IMR-90 (cell line): ENCODE measurements at regions not wholly inside any gene's neighbourhood (a gene's known extent, or its start where the extent isn't known, plus 50 kb on each side); places are given as distances from the start of the nearest gene placed in this dataset.

Experiments
- ATAC-seq: fragments of 200-7000 bp; cut with Tn5 transposase; 2 replicates; pipeline ENCODE4 v1.9.1; 2020; ENCODE audit warnings: low read depth, mild to moderate bottlenecking, moderate library complexity
- BruUV-seq: library from RNA; stranded (reverse); fragments of 400-500 nt; replicated peaks from 2 replicates; lab custom pipeline; 2021; lab: Mats Ljungman, UMichigan
- CTCF ChIA-PET: fragments of 300-600 bp; formaldehyde crosslinking; extraction: SDS; loops from one replicate; lab custom pipeline; 2021; ENCODE audit warnings: antibody characterized with exemption; lab: Yijun Ruan, JAX
- POLR2A ChIA-PET: fragments of 300-600 bp; sonication (Branson Sonifier 250); formaldehyde crosslinking; loops from one replicate; lab custom pipeline; 2022; ENCODE audit warnings: antibody characterized with exemption; ENCODE audit not compliant: unreplicated experiment; lab: Charles Lee
- DNase-seq: peaks from one replicate; pipeline ENCODE4 v3.0.0; 2013
- H2AFZ ChIP-seq: replicated peaks from 2 replicates; pipeline ENCODE3; 2013; ENCODE audit warnings: low read length, mild to moderate bottlenecking; ENCODE audit not compliant: poor library complexity
- H2AK5ac ChIP-seq: 2 replicates; pipeline ENCODE4 v1.6.1; 2013; ENCODE audit warnings: low read depth, low read length, inconsistent platforms
- H2AK9ac ChIP-seq: replicated peaks from 2 replicates; pipeline ENCODE3; 2013; ENCODE audit warnings: mild to moderate bottlenecking, low read depth, low read length, moderate library complexity; ENCODE audit not compliant: poor library complexity
- H2BK120ac ChIP-seq: 2 replicates; pipeline ENCODE4 v1.6.1; 2013; ENCODE audit warnings: low read depth, low read length, inconsistent platforms
- H2BK15ac ChIP-seq: 3 replicates; pipeline ENCODE4 v1.6.1; 2013; ENCODE audit warnings: low read depth, low read length, inconsistent platforms
- H2BK20ac ChIP-seq: 2 replicates; pipeline ENCODE4 v1.6.1; 2013; ENCODE audit warnings: low read depth, mild to moderate bottlenecking, inconsistent platforms, low read length, moderate library complexity
- H2BK5ac ChIP-seq: 2 replicates; pipeline ENCODE4 v1.6.1; 2013; ENCODE audit warnings: mild to moderate bottlenecking, low read depth, low read length, inconsistent platforms; ENCODE audit not compliant: poor library complexity, severe bottlenecking
- H3K14ac ChIP-seq: replicated peaks from 2 replicates; pipeline ENCODE4 v1.6.1; 2013; ENCODE audit warnings: low read depth, low read length, inconsistent platforms
- H3K18ac ChIP-seq: 2 replicates; pipeline ENCODE4 v1.6.1; 2013; ENCODE audit warnings: low read depth, low read length, control low read depth
- H3K23ac ChIP-seq: 2 replicates; pipeline ENCODE4 v1.6.1; 2013; ENCODE audit warnings: low read depth, low read length, inconsistent platforms
- H3K27ac ChIP-seq: 2 replicates; pipeline ENCODE4 v1.5.1; 2013; ENCODE audit warnings: mild to moderate bottlenecking, control low read depth, low read length; ENCODE audit not compliant: insufficient read depth
- H3K27me3 ChIP-seq: 2 replicates; pipeline ENCODE4 v1.6.1; 2013; ENCODE audit warnings: low read length; ENCODE audit not compliant: control insufficient read depth, insufficient read depth
- H3K36me3 ChIP-seq: 2 replicates; pipeline ENCODE4 v1.6.1; 2013; ENCODE audit warnings: low read length, mixed read lengths; ENCODE audit not compliant: control insufficient read depth, insufficient read depth
- H3K4ac ChIP-seq: 2 replicates; pipeline ENCODE4 v1.6.1; 2013; ENCODE audit warnings: low read depth, low read length, inconsistent platforms
- H3K4me1 ChIP-seq: 2 replicates; pipeline ENCODE4 v1.6.1; 2013; ENCODE audit warnings: low read length, mixed read lengths; ENCODE audit not compliant: control insufficient read depth, insufficient read depth
- H3K4me2 ChIP-seq: 2 replicates; pipeline ENCODE4 v1.6.1; 2013; ENCODE audit warnings: low read depth, mild to moderate bottlenecking, control low read depth, low read length, moderate library complexity
- H3K4me3 ChIP-seq: 2 replicates; pipeline ENCODE4 v1.5.1; 2013; ENCODE audit warnings: low read depth, mild to moderate bottlenecking, control low read depth, low read length, moderate library complexity; ENCODE audit not compliant: insufficient read depth
- H3K56ac ChIP-seq: 2 replicates; pipeline ENCODE4 v1.6.1; 2013; ENCODE audit warnings: low read length, inconsistent platforms; ENCODE audit not compliant: insufficient read depth; ENCODE audit errors: extremely low read depth
- H3K79me1 ChIP-seq, 2 experiments: 2 replicates each; pipeline ENCODE4 v1.6.1; 2013; ENCODE audit warnings: low read length in 2 of 2, inconsistent platforms in 1 of 2, low read depth in 1 of 2
- H3K9ac ChIP-seq: 2 replicates; pipeline ENCODE4 v1.6.1; 2013; ENCODE audit warnings: low read depth, low read length, control low read depth
- H3K9me1 ChIP-seq: 2 replicates; pipeline ENCODE4 v1.6.1; 2013; ENCODE audit warnings: low read length, inconsistent platforms; ENCODE audit not compliant: insufficient read depth
- H3K9me3 ChIP-seq: 2 replicates; pipeline ENCODE4 v1.6.1; 2013; ENCODE audit warnings: low read length; ENCODE audit not compliant: control insufficient read depth, insufficient read depth
- H4K20me1 ChIP-seq: 2 replicates; pipeline ENCODE4 v1.6.1; 2013; ENCODE audit warnings: low read length, inconsistent platforms; ENCODE audit not compliant: insufficient read depth
- H4K5ac ChIP-seq: 2 replicates; pipeline ENCODE4 v1.6.1; 2013; ENCODE audit warnings: mild to moderate bottlenecking, low read depth, low read length, control low read depth
- H4K8ac ChIP-seq, 2 experiments: 2 replicates each; pipeline ENCODE4 v1.6.1; 2013; ENCODE audit warnings: low read depth in 2 of 2, low read length in 2 of 2, control low read depth in 1 of 2, inconsistent platforms in 1 of 2
- H4K91ac ChIP-seq: 2 replicates; pipeline ENCODE4 v1.6.1; 2013; ENCODE audit warnings: low read depth, low read length, inconsistent platforms; ENCODE audit not compliant: insufficient read depth
- CEBPB ChIP-seq: IDR thresholded peaks from 2 replicates; pipeline ENCODE4 v1.6.1; 2012; ENCODE audit warnings: low read depth, low read length, improper control_type of control experiment
- CHD1 ChIP-seq: IDR thresholded peaks from 2 replicates; pipeline ENCODE4 v1.6.1; 2012; ENCODE audit warnings: low read depth, low read length, improper control_type of control experiment
- FOS ChIP-seq: fragments of 150-350 bp; IDR thresholded peaks from 2 replicates; pipeline ENCODE4 v1.6.1; 2016; ENCODE audit warnings: low read depth, low read length
- MAZ ChIP-seq: IDR thresholded peaks from 2 replicates; pipeline ENCODE4 v1.6.1; 2012; ENCODE audit warnings: low read depth, mild to moderate bottlenecking, low read length, improper control_type of control experiment, moderate library complexity, borderline replicate concordance
- MXI1 ChIP-seq: IDR thresholded peaks from 2 replicates; pipeline ENCODE4 v1.6.1; 2012; ENCODE audit warnings: low read depth, mild to moderate bottlenecking, low read length, moderate library complexity, borderline replicate concordance
- NFE2L2 ChIP-seq: fragments of 150-350 bp; IDR thresholded peaks from 2 replicates; pipeline ENCODE4 v1.6.1; 2016; ENCODE audit warnings: low read depth, mild to moderate bottlenecking, low read length
- POLR2A ChIP-seq: IDR thresholded peaks from 2 replicates; pipeline ENCODE4 v1.6.1; 2012; ENCODE audit warnings: mild to moderate bottlenecking, low read depth, low read length
- RCOR1 ChIP-seq: IDR thresholded peaks from 2 replicates; pipeline ENCODE4 v1.6.1; 2012; ENCODE audit warnings: mild to moderate bottlenecking, low read length, improper control_type of control experiment; ENCODE audit not compliant: insufficient replicate concordance
- SMC3 ChIP-seq: fragments of 150-350 bp; IDR thresholded peaks from 2 replicates; pipeline ENCODE4 v1.6.1; 2016; ENCODE audit warnings: low read depth, mild to moderate bottlenecking, antibody characterized with exemption, low read length, moderate library complexity
- USF2 ChIP-seq: fragments of 150-350 bp; IDR thresholded peaks from 2 replicates; pipeline ENCODE4 v1.6.1; 2017; ENCODE audit warnings: mild to moderate bottlenecking, antibody characterized with exemption, low read length, low read depth
- WGBS, 2 experiments: methylation state at CpG; one replicate each; pipeline versions ENCODE4 v1.1.5 to v1.1.7; 2013; ENCODE audit warnings: missing lambda C conversion rate in 2 of 2; ENCODE audit not compliant: insufficient read length in 1 of 2; ENCODE audit errors: extremely low coverage in 2 of 2; 5-methylcytosine and 5-hydroxymethylcytosine counted together
- dilution Hi-C: fragments of 300-500 bp; cut with HindIII; formaldehyde crosslinking; loops from one replicate; pipeline ENCODE4 v1.14.3; 2018; ENCODE audit warnings: low sequenced_read_pairs; ENCODE audit not compliant: unreplicated experiment
- in situ Hi-C: fragments of 300-500 bp; cut with MboI; formaldehyde crosslinking; loops from 3 replicates; pipeline ENCODE4 v1.14.3; 2019; ENCODE audit warnings: low sequenced_read_pairs, inconsistent platforms, mixed read lengths
- intact Hi-C: fragments of 100-400 bp; cut with micrococcal nuclease; formaldehyde crosslinking; loops from 2 replicates; pipeline ENCODE4 v1.10.0; 2022

GRCh38 chr2:58866040-58866439 is 624.9 kb upstream of the FANCL start:
- Histone ChIP-seq H3K14ac (no peak overlapping the region), H2AK9ac (no peak overlapping the region), H3K79me1 (no peaks in the 10 kb centered on the region), H3K56ac (no peak overlapping the region), H3K23ac (no peak overlapping the region), H3K27me3 (no peaks in the 10 kb centered on the region), H3K9me3 (no peaks in the 10 kb centered on the region), H4K5ac (no peak overlapping the region), H4K8ac (no peak overlapping the region), H3K27ac (no peak overlapping the region), H4K20me1 (no peaks in the 10 kb centered on the region), H2AK5ac (no peak overlapping the region), H4K91ac (no peak overlapping the region), H2BK20ac (no peak overlapping the region), H3K4me3 (no peak overlapping the region), H2BK120ac (no peak overlapping the region), H3K18ac (no peak overlapping the region), H3K4me2 (no peak overlapping the region), H3K4ac (no peak overlapping the region), H3K4me1 (no peaks in the 10 kb centered on the region), H2BK5ac (no peak overlapping the region), H3K9ac (no peak overlapping the region), H3K9me1 (no peaks in the 10 kb centered on the region), H2BK15ac (no peak overlapping the region), H2AFZ (no peak overlapping the region), H3K36me3 (no peaks in the 10 kb centered on the region)
- intact Hi-C loops, result no loop called here
- 0% methylated on average over 2 of the region's 6 CpGs; no CpG with 5 or more reads in 1 of the 2 experiments for WGBS, 2 experiments
- dilution Hi-C loops, result no loop called here
- DNase-seq, result no peak
- no peak for ATAC-seq
- ChIA-PET POLR2A (no interaction called here), CTCF (no interaction called here)
- no peak for TF ChIP-seq MAZ
- no peak for TF ChIP-seq NFE2L2
- TF ChIP-seq SMC3, result no peak
- no peak for TF ChIP-seq USF2
- no peak for TF ChIP-seq MXI1
- no peak for TF ChIP-seq POLR2A
- TF ChIP-seq RCOR1, result no peak
- no peak for TF ChIP-seq FOS
- no peak for TF ChIP-seq CEBPB
- TF ChIP-seq CHD1, result no peak
- BruUV-seq, result no TSS peak
- in situ Hi-C loops, result no loop called here
